Neuronal stem cell (in vitro differentiated cells): ENCODE measurements at regions not wholly inside any gene's neighbourhood (a gene's known extent, or its start where the extent isn't known, plus 50 kb on each side); places are given as distances from the start of the nearest gene placed in this dataset.

Experiments
- DNase-seq: peaks from one replicate; pipeline ENCODE4 v3.0.0-alpha.2; 2013; ENCODE audit warnings: low spot score
- H2AFZ ChIP-seq: one replicate; pipeline ENCODE4 v1.6.1; 2013; ENCODE audit warnings: mild to moderate bottlenecking, low read length, inconsistent platforms
- H2AK5ac ChIP-seq: 2 replicates; pipeline ENCODE4 v1.6.1; 2013; ENCODE audit warnings: low read depth, mild to moderate bottlenecking, inconsistent platforms, low read length, moderate library complexity, mixed read lengths
- H2BK120ac ChIP-seq: 2 replicates; pipeline ENCODE4 v1.6.1; 2013; ENCODE audit warnings: low read depth, mild to moderate bottlenecking, inconsistent platforms, low read length, moderate library complexity, mixed read lengths
- H2BK12ac ChIP-seq: one replicate; pipeline ENCODE4 v1.6.1; 2013; ENCODE audit warnings: low read length, inconsistent platforms
- H2BK15ac ChIP-seq: 2 replicates; pipeline ENCODE4 v1.6.1; 2013; ENCODE audit warnings: mild to moderate bottlenecking, low read length, inconsistent platforms, mixed read lengths
- H2BK5ac ChIP-seq: one replicate; pipeline ENCODE4 v1.6.1; 2013; ENCODE audit warnings: inconsistent platforms, mild to moderate bottlenecking, low read length, moderate library complexity
- H3K14ac ChIP-seq: one replicate; pipeline ENCODE4 v1.6.1; 2013; ENCODE audit warnings: low read length, inconsistent platforms
- H3K18ac ChIP-seq: 2 replicates; pipeline ENCODE4 v1.6.1; 2013; ENCODE audit warnings: low read length, inconsistent platforms
- H3K23ac ChIP-seq: 2 replicates; pipeline ENCODE4 v1.6.1; 2013; ENCODE audit warnings: low read depth, mild to moderate bottlenecking, mixed read lengths, low read length, inconsistent platforms; ENCODE audit not compliant: poor library complexity
- H3K27ac ChIP-seq: replicated peaks from 3 replicates; pipeline ENCODE4 v1.5.1; 2013; ENCODE audit warnings: low read length, inconsistent platforms
- H3K27me3 ChIP-seq, 3 experiments: 2 replicates each; pipeline ENCODE4 v1.6.1; 2013; ENCODE audit warnings: low read length in 3 of 3, mild to moderate bottlenecking in 2 of 3, inconsistent platforms in 1 of 3, low read depth in 1 of 3, mixed read lengths in 1 of 3, moderate library complexity in 1 of 3; ENCODE audit not compliant: control insufficient read depth in 3 of 3, insufficient read depth in 3 of 3
- H3K36me3 ChIP-seq, 2 donors: replicated peaks in 1 of 2; 2 replicates each; pipeline ENCODE4 v1.6.1; 2013; ENCODE audit warnings: low read length in 2 of 2; ENCODE audit not compliant: control insufficient read depth in 2 of 2, insufficient read depth in 2 of 2
- H3K4ac ChIP-seq: 2 replicates; pipeline ENCODE4 v1.6.1; 2013; ENCODE audit warnings: inconsistent platforms, mild to moderate bottlenecking, low read length, moderate library complexity
- H3K4me1 ChIP-seq, 2 donors: 1 replicate in 1 of 2; 2 replicates in 1 of 2; pipeline ENCODE4 v1.6.1; 2013; ENCODE audit warnings: low read length in 2 of 2, low read depth in 1 of 2; ENCODE audit not compliant: control insufficient read depth in 2 of 2, insufficient read depth in 1 of 2
- H3K4me2 ChIP-seq: one replicate; pipeline ENCODE4 v1.6.1; 2013; ENCODE audit warnings: mild to moderate bottlenecking, low read length, inconsistent platforms; ENCODE audit not compliant: insufficient read depth, poor library complexity, severe bottlenecking
- H3K4me3 ChIP-seq, 2 donors: 2 replicates each; pipeline ENCODE4 v1.5.1; 2013; ENCODE audit warnings: low read length in 2 of 2, mild to moderate bottlenecking in 2 of 2, inconsistent platforms in 1 of 2, moderate library complexity in 1 of 2
- H3K79me1 ChIP-seq: one replicate; pipeline ENCODE4 v1.6.1; 2013; ENCODE audit warnings: low read depth, mild to moderate bottlenecking, inconsistent platforms, low read length, moderate library complexity
- H3K9ac ChIP-seq: one replicate; pipeline ENCODE4 v1.6.1; 2013; ENCODE audit warnings: mild to moderate bottlenecking, low read depth, low read length, inconsistent platforms; ENCODE audit not compliant: poor library complexity
- H3K9me3 ChIP-seq, 2 donors: replicated peaks in 1 of 2; 2 replicates each; pipeline versions ENCODE3 to v1.6.1; 2013; ENCODE audit warnings: low read length in 2 of 2, mild to moderate bottlenecking in 2 of 2, inconsistent platforms in 1 of 2, low read depth in 1 of 2, mixed read lengths in 1 of 2, moderate library complexity in 1 of 2; ENCODE audit not compliant: control insufficient read depth in 2 of 2, insufficient read depth in 1 of 2
- H4K8ac ChIP-seq: one replicate; pipeline ENCODE4 v1.6.1; 2013; ENCODE audit warnings: low read depth, mild to moderate bottlenecking, inconsistent platforms, low read length, moderate library complexity
- H4K91ac ChIP-seq: one replicate; pipeline ENCODE4 v1.6.1; 2013; ENCODE audit warnings: low read length, low read depth, mild to moderate bottlenecking, inconsistent platforms; ENCODE audit not compliant: poor library complexity
- WGBS, 2 donors: extraction: QIAGEN DNeasy Blood & Tissue Kit; methylation state at CpG; one replicate each; pipeline ENCODE4 v1.1.7; 2013; ENCODE audit warnings: missing lambda C conversion rate in 2 of 2, mixed read lengths in 1 of 2; ENCODE audit not compliant: insufficient read length in 2 of 2, insufficient replicate concordance in 1 of 2; ENCODE audit errors: extremely low coverage in 2 of 2; 5-methylcytosine and 5-hydroxymethylcytosine counted together

- Histone ChIP-seq H3K4ac (no peak overlapping the region), H2BK12ac (no peak overlapping the region), H2BK120ac (no peak overlapping the region), H3K27ac (no peak overlapping the region), H4K8ac (no peak overlapping the region), H2AK5ac (no peak overlapping the region), H3K36me3 (no peaks in the 10 kb centered on the region), H3K79me1 (no peaks in the 10 kb centered on the region), H3K4me3 (no peak overlapping the region), H3K9ac (no peak overlapping the region), H3K23ac (no peak overlapping the region), H3K9me3 (no peaks in the 10 kb centered on the region), H3K4me1 (no peaks in the 10 kb centered on the region), H3K27me3 (peaks cover 0 to 2% (median 0%) of the 10 kb centered on the region in 3 experiments), H3K14ac (no peak overlapping the region), H2AFZ (no peak overlapping the region), H3K4me2 (no peak overlapping the region), H4K91ac (no peak overlapping the region), H2BK15ac (no peak overlapping the region), H2BK5ac (no peak overlapping the region), H3K18ac (no peak overlapping the region)
- DNase-seq = no peak
- WGBS, 2 donors = no CpG with 5 or more reads among the region's 1 CpG
These were observed 934.4 kb downstream of the MAT2B start for GRCh38 chr5:164439799-164440198.

- no peak overlapping the region for H2BK5ac ChIP-seq
- DNase-seq = no peak
- no peak overlapping the region for H2BK15ac ChIP-seq
- no peak overlapping the region for H3K4me3 ChIP-seq
- H3K4me2 ChIP-seq = no peak overlapping the region
- no peak overlapping the region for H2AK5ac ChIP-seq
- no peak overlapping the region for H3K27ac ChIP-seq
- no peak overlapping the region for H4K8ac ChIP-seq
- no peak overlapping the region for H3K23ac ChIP-seq
- H3K14ac ChIP-seq = no peak overlapping the region
- H3K79me1 ChIP-seq = no peaks in the 10 kb centered on the region
- no peak overlapping the region for H2BK120ac ChIP-seq
- no peaks in the 10 kb centered on the region for H3K36me3 ChIP-seq
- H3K9ac ChIP-seq = no peak overlapping the region
- no peaks in the 10 kb centered on the region for H3K9me3 ChIP-seq
- H3K27me3 ChIP-seq = no peaks in the 10 kb centered on the region
- no peak overlapping the region for H3K18ac ChIP-seq
- H2AFZ ChIP-seq = no peak overlapping the region
- H3K4ac ChIP-seq = no peak overlapping the region
- no peak overlapping the region for H4K91ac ChIP-seq
- no CpG with 5 or more reads among the region's 1 CpG for WGBS, 2 donors
- H3K4me1 ChIP-seq = no peaks in the 10 kb centered on the region
- H2BK12ac ChIP-seq = no peak overlapping the region
These were observed 944.0 kb downstream of the MAT2B start for GRCh38 chr5:164449460-164449859.

DNA sequence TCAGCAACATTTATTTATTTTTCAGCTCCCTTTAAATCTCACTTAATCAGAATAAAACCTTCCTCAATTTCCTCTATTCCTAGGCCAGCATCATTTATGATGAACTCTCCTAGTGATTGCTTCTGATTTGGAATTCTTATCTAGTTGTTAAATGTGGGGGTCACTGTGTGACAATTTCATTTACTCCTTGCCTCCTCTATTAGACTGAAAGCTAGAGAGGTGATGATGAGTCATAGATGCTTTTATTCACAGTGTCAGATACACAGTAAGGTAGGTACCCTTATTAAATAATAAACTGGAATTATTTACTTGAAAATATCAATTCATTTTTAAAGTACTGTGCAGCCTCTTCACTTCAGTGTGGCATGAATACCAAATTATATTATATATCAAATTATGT is 960.6 kb downstream of the MAT2B start:
- H3K23ac ChIP-seq = no peak overlapping the region
- H3K9ac ChIP-seq = no peak overlapping the region
- H3K14ac ChIP-seq = no peak overlapping the region
- H2BK15ac ChIP-seq = no peak overlapping the region
- no peaks in the 10 kb centered on the region for H3K27me3 ChIP-seq
- H4K8ac ChIP-seq = no peak overlapping the region
- no peaks in the 10 kb centered on the region for H3K79me1 ChIP-seq
- H3K4me1 ChIP-seq = no peaks in the 10 kb centered on the region
- H2BK12ac ChIP-seq = no peak overlapping the region
- no peak for DNase-seq
- H3K27ac ChIP-seq = no peak overlapping the region
- no peak overlapping the region for H3K4ac ChIP-seq
- no peak overlapping the region for H3K4me2 ChIP-seq
- no peak overlapping the region for H2BK5ac ChIP-seq
- no peaks in the 10 kb centered on the region for H3K36me3 ChIP-seq
- no peak overlapping the region for H2BK120ac ChIP-seq
- H4K91ac ChIP-seq = no peak overlapping the region
- no peak overlapping the region for H2AK5ac ChIP-seq
- H3K4me3 ChIP-seq = no peak overlapping the region
- H3K9me3 ChIP-seq = no peaks in the 10 kb centered on the region
- no peak overlapping the region for H2AFZ ChIP-seq
- H3K18ac ChIP-seq = no peak overlapping the region

GRCh38 chr5:164470312-164470711 is 964.9 kb downstream of the MAT2B start:
- peaks cover 2 to 5% of the 10 kb centered on the region in 2 donors for H3K9me3 ChIP-seq

More at GRCh38 chr5:164470312-164470711, 964.9 kb downstream of the MAT2B start:
- no peak for DNase-seq
- H3K27ac ChIP-seq = no peak overlapping the region
- H3K9ac ChIP-seq = no peak overlapping the region
- H3K4me1 ChIP-seq = no peaks in the 10 kb centered on the region
- H2BK120ac ChIP-seq = no peak overlapping the region
- H2BK15ac ChIP-seq = no peak overlapping the region
- no peak overlapping the region for H2BK12ac ChIP-seq
- no peak overlapping the region for H3K18ac ChIP-seq
- no peaks in the 10 kb centered on the region for H3K27me3 ChIP-seq
- no peak overlapping the region for H3K4me2 ChIP-seq
- H3K4ac ChIP-seq = no peak overlapping the region
- H3K79me1 ChIP-seq = no peaks in the 10 kb centered on the region
- H3K14ac ChIP-seq = no peak overlapping the region
- no peak overlapping the region for H3K4me3 ChIP-seq
- no peak overlapping the region for H2BK5ac ChIP-seq
- no peak overlapping the region for H2AK5ac ChIP-seq
- H3K23ac ChIP-seq = no peak overlapping the region
- no peak overlapping the region for H4K91ac ChIP-seq
- H4K8ac ChIP-seq = no peak overlapping the region
- WGBS, 2 donors = no CpG with 5 or more reads among the region's 1 CpG
- no peaks in the 10 kb centered on the region for H3K36me3 ChIP-seq
- H2AFZ ChIP-seq = no peak overlapping the region
